CD4-positive, alpha-beta T cell treated with Interleukin-6 at 100 ng/mL for 8 hours (primary cell): ENCODE measurements at regions not wholly inside any gene's neighbourhood (a gene's known extent, or its start where the extent isn't known, plus 50 kb on each side); places are given as distances from the start of the nearest gene placed in this dataset.
"Not testable (repeated sequence)": the region's sequence is repeated elsewhere in the genome, so short reads cannot be mapped to it uniquely, and the experiment has no call there.

Source experiments
- DNase-seq: peaks from one replicate; pipeline ENCODE4 v3.0.0-alpha.2; 2020; ENCODE audit warnings: mixed read lengths, low spot score

GRCh38 chr5:57002959-57003485 lies 51.1 kb upstream of the MIER3 start:
- DNase-seq: no peak

DNA sequence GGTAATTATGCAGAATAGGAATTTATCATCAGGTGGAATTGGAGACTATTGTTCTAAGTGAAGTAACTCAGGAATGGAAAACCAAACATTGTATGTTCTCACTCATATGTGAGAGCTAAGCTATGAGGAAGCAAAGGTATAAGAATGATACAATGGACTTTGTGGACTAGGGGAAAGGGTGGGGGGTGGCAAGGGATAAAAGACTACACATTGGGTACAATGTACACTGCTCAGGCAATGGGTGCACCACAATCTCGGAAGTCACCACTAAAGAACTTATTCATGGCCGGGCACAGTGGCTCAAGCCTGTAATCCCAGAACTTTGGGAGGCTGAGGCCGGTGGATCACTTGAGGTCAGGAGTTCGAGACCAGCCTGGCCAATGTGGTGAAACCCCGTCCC lies 51.6 kb upstream of the MIER3 start:
- not testable (repeated sequence) for DNase-seq

DNA sequence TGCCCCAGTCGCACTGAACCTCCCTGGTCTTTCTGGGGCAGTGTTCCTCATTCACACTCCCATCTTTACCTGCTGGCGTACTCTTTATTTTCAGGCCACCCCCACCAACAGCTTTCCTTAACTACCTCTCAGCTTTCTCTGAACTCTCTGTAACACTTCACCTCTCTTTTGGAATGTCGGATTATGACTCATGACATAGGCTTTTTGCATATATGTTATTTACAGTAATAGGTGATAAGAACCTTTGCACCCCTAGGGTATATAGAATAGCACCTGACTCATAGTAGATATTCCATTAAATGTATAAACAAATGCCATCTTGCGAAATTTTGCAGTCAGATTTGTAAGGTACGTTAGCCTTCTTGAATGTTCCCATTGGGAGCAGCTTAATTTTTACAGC lies 52.9 kb upstream of the MIER3 start:
- no peak for DNase-seq

DNA sequence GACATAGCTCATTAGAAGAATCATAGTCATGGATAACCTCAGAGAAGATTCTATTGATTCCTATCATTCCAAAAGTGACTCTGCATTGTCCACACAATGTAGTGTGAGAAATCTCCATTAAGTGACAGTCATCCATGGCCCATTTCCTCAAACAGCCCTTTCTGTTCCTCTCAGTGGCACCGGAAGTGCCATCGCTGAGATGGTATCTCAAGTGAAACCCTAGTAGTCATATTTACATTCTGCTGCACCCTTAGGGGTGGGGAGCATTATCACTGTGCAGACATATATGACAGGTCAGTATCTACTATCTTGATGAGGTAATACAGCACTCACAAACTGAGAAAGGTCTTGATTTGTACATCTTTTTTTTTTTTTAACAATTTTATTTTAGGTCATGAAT lies 55.4 kb upstream of the MIER3 start:
- no peak for DNase-seq

- DNase-seq: no peak
Measured at GRCh38 chr5:57009811-57010210, 57.9 kb upstream of the MIER3 start.

GRCh38 chr5:57010786-57011185 lies 58.9 kb upstream of the MIER3 start:
- DNase-seq: no peak

- DNase-seq: no peak
Measured at GRCh38 chr5:57012511-57012910, 60.6 kb upstream of the MIER3 start.

- DNase-seq: no peak
Measured at GRCh38 chr5:57025961-57026360, 74.0 kb upstream of the MIER3 start.

DNA sequence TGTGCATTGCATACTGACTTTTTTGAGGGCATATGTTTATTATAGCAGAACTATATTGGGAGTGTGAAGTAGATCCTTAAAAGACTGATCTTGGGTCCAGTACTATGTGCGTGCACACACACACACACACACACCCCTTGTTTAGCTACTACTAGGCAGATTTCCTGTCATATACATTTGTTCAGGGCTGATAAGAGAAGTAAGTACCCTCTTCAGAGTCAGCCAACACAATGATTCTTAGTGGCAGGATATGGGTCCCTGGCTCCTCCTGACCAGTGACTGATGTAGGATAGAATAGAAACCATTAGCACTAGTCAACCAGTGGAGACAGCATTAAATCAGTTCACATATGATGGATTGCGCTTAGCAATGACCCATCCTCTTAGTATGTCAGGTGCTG lies 76.2 kb upstream of the MIER3 start:
- DNase-seq: no peak

DNA sequence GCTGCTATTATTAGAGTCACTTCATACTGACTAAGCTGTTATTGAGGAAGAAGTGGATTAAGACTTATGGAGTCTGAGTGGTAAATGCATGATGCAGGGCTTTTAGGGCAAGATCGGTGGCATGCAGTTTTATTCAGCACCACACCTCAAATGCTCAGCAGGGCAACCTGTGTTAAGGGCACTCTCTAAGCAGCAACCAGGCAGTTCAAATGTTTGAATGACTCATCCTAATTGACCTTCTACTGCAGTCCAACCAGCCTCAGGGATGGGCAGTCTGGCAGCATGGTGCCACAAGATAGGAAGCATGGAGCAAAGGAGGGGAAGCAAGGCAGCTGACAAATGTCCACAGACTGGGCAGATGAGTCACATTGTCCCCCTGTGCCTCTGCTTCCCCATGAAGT lies 80.2 kb upstream of the MIER3 start:
- no peak for DNase-seq

GRCh38 chr5:57033103-57033502 lies 81.2 kb upstream of the MIER3 start:
- no peak for DNase-seq

- no peak for DNase-seq
Measured at GRCh38 chr5:57033503-57033902, 81.6 kb upstream of the MIER3 start.

DNA sequence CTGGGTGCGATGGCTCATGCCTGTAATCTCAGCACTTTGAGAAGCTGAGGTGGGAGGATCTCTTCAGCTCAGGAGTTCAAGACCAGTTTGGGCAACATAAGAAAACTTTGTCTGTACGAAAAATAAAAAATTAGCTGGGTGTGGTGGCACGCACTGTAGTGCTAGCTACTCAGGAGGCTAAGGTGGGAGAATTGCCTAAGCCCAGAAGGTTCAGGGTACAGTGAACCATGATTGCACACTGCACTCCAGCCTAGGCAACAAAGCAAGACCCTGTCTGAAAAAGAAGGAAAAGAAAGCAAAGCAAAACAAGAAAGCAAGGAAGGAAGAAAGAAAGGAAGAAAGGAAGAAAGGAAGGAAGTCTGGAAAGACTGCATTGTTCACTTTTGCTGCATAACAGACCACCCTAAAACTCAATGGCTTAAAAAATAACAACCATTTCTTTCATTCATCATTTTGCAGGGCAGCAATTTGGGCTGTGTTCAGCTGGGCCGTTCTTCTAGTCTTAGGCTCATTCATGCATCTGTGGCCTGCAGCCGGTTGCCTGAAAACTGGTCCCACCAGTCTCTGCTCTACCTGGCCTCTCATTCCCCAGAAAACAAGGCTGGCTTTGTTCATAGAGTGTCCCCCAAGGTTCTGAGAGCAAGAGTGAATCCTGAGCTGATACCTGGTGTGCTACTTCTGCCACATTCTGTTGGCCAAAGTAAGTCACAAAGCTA lies 82.4 kb upstream of the MIER3 start:
- no peak for DNase-seq

GRCh38 chr5:57035955-57036354 lies 84.0 kb upstream of the MIER3 start:
- DNase-seq: no peak

- no peak for DNase-seq
Measured at GRCh38 chr5:57036761-57037160, 84.8 kb upstream of the MIER3 start.

DNA sequence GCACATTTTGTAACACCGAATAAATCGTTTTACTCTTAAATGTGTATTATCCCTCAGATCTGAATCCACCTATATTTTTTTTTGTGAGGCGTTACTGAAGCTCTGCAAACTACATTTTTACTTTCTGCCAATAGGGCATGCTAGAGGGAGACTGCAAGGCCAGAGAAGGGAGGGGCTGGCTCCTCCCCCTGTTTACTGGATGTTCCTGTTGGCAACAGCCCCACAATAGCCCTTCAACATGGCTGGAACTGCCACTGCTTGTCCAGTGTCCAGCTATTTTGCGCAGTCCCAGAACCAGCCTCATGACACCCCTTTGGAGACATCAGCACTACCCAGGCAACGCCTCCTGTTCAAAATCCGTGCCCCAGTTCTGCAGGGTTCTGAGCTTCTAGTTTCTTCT lies 85.4 kb upstream of the MIER3 start:
- DNase-seq: no peak

DNA sequence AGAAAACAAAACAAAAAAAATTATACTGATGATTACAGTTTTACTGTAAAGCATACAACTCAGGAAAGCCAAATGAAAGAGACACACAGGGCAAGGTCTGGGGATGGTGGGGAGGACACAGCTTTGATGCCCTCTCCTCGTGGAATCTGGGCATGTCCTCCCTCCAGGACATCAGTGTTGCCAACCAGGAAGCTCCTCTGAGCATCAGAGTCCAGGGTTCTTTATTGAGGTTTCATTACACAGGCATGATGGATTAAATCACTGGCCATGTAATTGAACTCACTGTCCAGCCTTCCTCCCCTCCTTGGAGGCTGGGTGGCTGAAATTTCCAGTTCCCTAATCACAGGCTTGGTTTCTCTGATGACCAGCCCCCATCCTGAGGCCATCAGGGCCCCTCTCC lies 89.6 kb upstream of the MIER3 start:
- DNase-seq: no peak

GRCh38 chr5:57042524-57042931 lies 90.6 kb upstream of the MIER3 start:
- no peak for DNase-seq

DNA sequence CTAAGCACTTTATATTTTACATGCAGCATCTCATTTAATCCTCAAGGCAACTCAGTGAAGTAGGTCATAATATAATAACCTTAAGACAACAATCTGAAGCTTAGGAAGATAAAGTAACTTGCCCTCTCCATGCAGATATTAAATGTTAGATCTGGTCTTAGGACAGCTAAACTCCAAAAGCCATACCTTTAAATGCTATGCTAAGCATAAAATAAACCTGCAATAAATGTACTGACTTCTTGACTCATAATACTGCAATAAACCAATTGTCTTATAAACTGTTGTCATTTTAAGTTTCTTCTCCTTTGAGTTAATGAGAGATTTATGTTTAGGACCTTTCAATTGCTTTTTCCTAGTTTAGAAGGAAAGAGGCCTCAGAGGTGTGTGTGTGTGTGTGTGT lies 102.2 kb upstream of the MIER3 start:
- no peak for DNase-seq

DNA sequence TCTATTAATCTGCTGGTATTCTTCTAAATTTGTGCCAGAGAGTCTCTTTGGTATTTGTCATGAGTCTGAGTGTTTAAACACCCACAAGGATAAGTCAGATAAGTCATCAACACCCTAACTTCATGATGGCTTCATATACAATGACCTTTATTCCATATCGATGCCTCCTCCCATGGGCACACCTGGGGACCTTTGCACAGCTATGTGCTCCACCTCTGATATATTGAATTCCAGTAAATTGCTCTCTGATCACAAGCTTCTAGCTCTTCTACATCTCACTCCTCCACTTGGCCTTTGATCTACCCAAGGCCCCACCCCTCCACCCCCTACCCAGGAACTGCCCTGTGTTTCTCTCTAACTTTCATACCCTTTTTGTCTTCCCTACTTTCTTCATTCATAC lies 102.7 kb upstream of the MIER3 start:
- DNase-seq: no peak

GRCh38 chr5:57055731-57056130 lies 103.8 kb upstream of the MIER3 start:
- DNase-seq: no peak

- no peak for DNase-seq
Measured at GRCh38 chr5:57063773-57064172, 110.1 kb upstream of the GPBP1 start.

GRCh38 chr5:57066924-57067596 lies 106.8 kb upstream of the GPBP1 start:
- DNase-seq: no peak

DNA sequence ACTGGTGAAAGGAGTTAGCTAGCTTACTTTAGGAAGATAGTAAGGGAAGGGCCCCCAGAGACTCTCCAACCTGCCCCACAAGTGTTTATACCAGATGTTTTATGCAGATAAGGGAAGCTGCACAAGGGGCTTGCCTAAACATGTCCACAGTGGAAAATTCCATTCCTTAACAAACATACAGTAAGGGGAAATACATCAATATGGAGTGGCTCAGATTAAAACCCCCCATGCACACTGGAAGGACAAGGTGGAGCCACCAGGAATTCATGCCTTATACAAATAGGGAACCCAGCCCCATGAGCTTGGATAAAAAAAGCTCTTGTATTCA lies 106.3 kb upstream of the GPBP1 start:
- no peak for DNase-seq
